GM13977 (cell line): ENCODE measurements at regions not wholly inside any gene's neighbourhood (a gene's known extent, or its start where the extent isn't known, plus 50 kb on each side); places are given as distances from the start of the nearest gene placed in this dataset.

Experiments used
- DNase-seq: peaks from one replicate; pipeline ENCODE4 v3.0.0; 2012; ENCODE audit warnings: low spot score
- CTCF ChIP-seq: IDR thresholded peaks from 2 replicates; pipeline ENCODE4 v1.5.1; 2012; ENCODE audit warnings: mild to moderate bottlenecking, control low read depth; ENCODE audit not compliant: insufficient read depth; ENCODE audit errors: extremely low read depth, missing control alignments
- in situ Hi-C: fragments of 300-500 bp; cut with MboI; formaldehyde crosslinking; loops from one replicate; pipeline ENCODE4 v1.12.0; 2022; ENCODE audit warnings: low sequenced_read_pairs, low pct_unique_long_range_greater_than_20kb, mixed read lengths, inconsistent platforms; ENCODE audit not compliant: unreplicated experiment

GRCh38 chr3:168889666-168890065, 773.8 kb downstream of the MECOM start:
- no peak for DNase-seq
- in situ Hi-C loops, result no loop called here
- no peak for TF ChIP-seq CTCF

- TF ChIP-seq CTCF, result no peak
- DNase-seq, result no peak
Measured at GRCh38 chr3:168888781-168889180, 774.7 kb downstream of the MECOM start.

GRCh38 chr3:168885028-168885427, 778.5 kb downstream of the MECOM start:
- DNase-seq, result no peak
- in situ Hi-C loops, result no loop called here
- TF ChIP-seq CTCF, result no peak

More at GRCh38 chr3:168888781-168889180, 774.7 kb downstream of the MECOM start:
- in situ Hi-C loops, result no loop called here

- no peak for DNase-seq
- in situ Hi-C loops, result no loop called here
- TF ChIP-seq CTCF, result no peak
Measured at GRCh38 chr3:168884353-168884903, 779.1 kb downstream of the MECOM start.

- in situ Hi-C loops, result no loop called here
- DNase-seq, result no peak
- no peak for TF ChIP-seq CTCF
Measured at GRCh38 chr3:168883145-168883544, 780.4 kb downstream of the MECOM start.

GRCh38 chr3:168881804-168882203, 781.7 kb downstream of the MECOM start:
- in situ Hi-C loops, result no loop called here
- TF ChIP-seq CTCF, result no peak
- DNase-seq, result no peak

GRCh38 chr3:168878655-168879054, 782.9 kb upstream of the GOLIM4 start:
- TF ChIP-seq CTCF, result no peak
- in situ Hi-C loops, result no loop called here
- no peak for DNase-seq
